GM18873 (cell line): ENCODE measurements at regions not wholly inside any gene's neighbourhood (a gene's known extent, or its start where the extent isn't known, plus 50 kb on each side); places are given as distances from the start of the nearest gene placed in this dataset.
"Not testable (repeated sequence)": the region's sequence is repeated elsewhere in the genome, so short reads cannot be mapped to it uniquely, and the experiment has no call there.

Experiments used
- ATAC-seq: cut with Tn5 transposase; IDR thresholded peaks from one replicate; pipeline ENCODE4 v1.9.1; 2021; ENCODE audit warnings: mild to moderate bottlenecking, moderate library complexity, moderate number of reproducible peaks; ENCODE audit not compliant: unreplicated experiment, low FRiP score

- no peak for ATAC-seq
These were observed 524.2 kb upstream of the SALL3 start for GRCh38 chr18:78455386-78455785.

GRCh38 chr18:78457011-78457410, 522.6 kb upstream of the SALL3 start:
- ATAC-seq, result no peak

GRCh38 chr18:78457731-78458130, 521.9 kb upstream of the SALL3 start:
- no peak for ATAC-seq

GRCh38 chr18:78458356-78458755, 521.3 kb upstream of the SALL3 start:
- no peak for ATAC-seq

GRCh38 chr18:78459668-78460067, 520.0 kb upstream of the SALL3 start:
- ATAC-seq, result no peak

GRCh38 chr18:78460558-78460957, 519.1 kb upstream of the SALL3 start:
- no peak for ATAC-seq

- no peak for ATAC-seq
These were observed 506.1 kb upstream of the SALL3 start for GRCh38 chr18:78473563-78473962.

GRCh38 chr18:78477840-78478239, 501.8 kb upstream of the SALL3 start:
- no peak for ATAC-seq

GRCh38 chr18:78479443-78479842, 500.2 kb upstream of the SALL3 start:
- ATAC-seq, result no peak

- no peak for ATAC-seq
These were observed 499.2 kb upstream of the SALL3 start for GRCh38 chr18:78480262-78481054.

- ATAC-seq, result no peak
These were observed 497.2 kb upstream of the SALL3 start for GRCh38 chr18:78482378-78482777.

- no peak for ATAC-seq
These were observed 492.0 kb upstream of the SALL3 start for GRCh38 chr18:78487649-78488048.

GRCh38 chr18:78492064-78492812, 487.4 kb upstream of the SALL3 start:
- no peak for ATAC-seq

GRCh38 chr18:78492813-78493371, 486.7 kb upstream of the SALL3 start:
- no peak for ATAC-seq

- ATAC-seq, result not testable (repeated sequence)
These were observed 486.1 kb upstream of the SALL3 start for GRCh38 chr18:78493490-78493889.

GRCh38 chr18:78494204-78495085, 485.2 kb upstream of the SALL3 start:
- no peak for ATAC-seq

- no peak for ATAC-seq
These were observed 484.1 kb upstream of the SALL3 start for GRCh38 chr18:78495550-78495949.

- no peak for ATAC-seq
These were observed 483.5 kb upstream of the SALL3 start for GRCh38 chr18:78496079-78496478.

GRCh38 chr18:78497641-78498040, 482.0 kb upstream of the SALL3 start:
- no peak for ATAC-seq

GRCh38 chr18:78499586-78499985, 480.0 kb upstream of the SALL3 start:
- ATAC-seq, result no peak

- ATAC-seq, result no peak
These were observed 478.4 kb upstream of the SALL3 start for GRCh38 chr18:78501251-78501650.
